ENCODE measurements at regions not wholly inside any gene's neighbourhood (a gene's known extent, or its start where the extent isn't known, plus 50 kb on each side); places are given as distances from the start of the nearest gene placed in this dataset.

- POLR2A ChIA-PET = no interaction called here
- H4K20me1 ChIP-seq (ENCODE audit: insufficient read depth) = no peaks in the 10 kb centered on the region
- CTCF ChIA-PET = no interaction called here
- TF ChIP-seq EP300 (IDR thresholded peaks at IDR 0.05; ENCODE audit: borderline replicate concordance in 1 of 2, low read depth in 1 of 2, low read length in 1 of 2) (no peak), FOXJ3 (CRISPR knock-in tag; IDR thresholded peaks at IDR 0.05) (no peak)
- TF ChIP-seq, protein P1, sequence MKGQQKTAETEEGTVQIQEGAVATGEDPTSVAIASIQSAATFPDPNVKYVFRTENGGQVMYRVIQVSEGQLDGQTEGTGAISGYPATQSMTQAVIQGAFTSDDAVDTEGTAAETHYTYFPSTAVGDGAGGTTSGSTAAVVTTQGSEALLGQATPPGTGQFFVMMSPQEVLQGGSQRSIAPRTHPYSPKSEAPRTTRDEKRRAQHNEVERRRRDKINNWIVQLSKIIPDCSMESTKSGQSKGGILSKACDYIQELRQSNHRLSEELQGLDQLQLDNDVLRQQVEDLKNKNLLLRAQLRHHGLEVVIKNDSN (IDR thresholded peaks at IDR 0.05; ENCODE audit: borderline replicate concordance, low read depth) = no peak
- peaks cover 0 to 29% of the 10 kb centered on the region in 2 experiments; a peak in 1 of 4 replicates for H3K4me1 ChIP-seq (ENCODE audit: control insufficient read depth in 1 of 2, insufficient read depth in 2 of 2, low read depth in 1 of 2, low read length in 1 of 2)
- no peak for DNase-seq
- H3K9me2 ChIP-seq = no peaks in the 10 kb centered on the region
- no peaks in the 10 kb centered on the region for H3K9me3 ChIP-seq
- no peak overlapping the region for H3K4me3 ChIP-seq (ENCODE audit: low read depth in 2 of 2, low read length in 1 of 2)
- no peaks in the 10 kb centered on the region for H3K27me3 ChIP-seq (ENCODE audit: insufficient read depth)
- H3K9ac ChIP-seq = no peak overlapping the region
- no peaks in the 10 kb centered on the region for H3K79me2 ChIP-seq (ENCODE audit: insufficient read depth)
- H3F3A ChIP-seq (replicated peaks; ENCODE audit: insufficient read depth) = no peaks in the 10 kb centered on the region
- no peak overlapping the region for H3K4me2 ChIP-seq
- H3K27ac ChIP-seq (ENCODE audit: low read depth in 2 of 2, low read length in 1 of 2) = no peak overlapping the region
- H2AFZ ChIP-seq (ENCODE audit: low read depth) = no peak overlapping the region
- no peaks in the 10 kb centered on the region for H3K36me3 ChIP-seq (replicated peaks in 1 of 2; ENCODE audit: control insufficient read depth in 1 of 2, insufficient read depth in 2 of 2, low read length in 1 of 2)
- WGBS (ENCODE audit: low lambda C conversion rate) = 100% methylated on average over 5 of the region's 13 CpGs
Measured at GRCh38 chr11:69377953-69378302, 84.0 kb downstream of the MYEOV start.

- Histone ChIP-seq H3K9ac (no peak overlapping the region), H3F3A (replicated peaks; ENCODE audit: insufficient read depth) (no peaks in the 10 kb centered on the region), H3K4me1 (ENCODE audit: control insufficient read depth in 1 of 2, insufficient read depth in 2 of 2, low read depth in 1 of 2, low read length in 1 of 2) (peaks cover 0 to 29% of the 10 kb centered on the region in 2 experiments; a peak in 1 of 4 replicates), H3K9me2 (no peaks in the 10 kb centered on the region), H3K36me3 (replicated peaks in 1 of 2; ENCODE audit: control insufficient read depth in 1 of 2, insufficient read depth in 2 of 2, low read length in 1 of 2) (no peaks in the 10 kb centered on the region), H2AFZ (ENCODE audit: low read depth) (no peak overlapping the region), H3K9me3 (no peaks in the 10 kb centered on the region), H3K4me2 (no peak overlapping the region), H4K20me1 (ENCODE audit: insufficient read depth) (no peaks in the 10 kb centered on the region), H3K27me3 (ENCODE audit: insufficient read depth) (no peaks in the 10 kb centered on the region), H3K79me2 (ENCODE audit: insufficient read depth) (no peaks in the 10 kb centered on the region), H3K27ac (ENCODE audit: low read depth in 2 of 2, low read length in 1 of 2) (no peak overlapping the region), H3K4me3 (ENCODE audit: low read depth in 2 of 2, low read length in 1 of 2) (no peak overlapping the region)
- TF ChIP-seq MXI1 (IDR thresholded peaks at IDR 0.05; ENCODE audit: low read depth, low read length) = no peak
- no peak for TF ChIP-seq ZBTB33 (IDR thresholded peaks at IDR 0.05; ENCODE audit: borderline replicate concordance, low read depth)
- TF ChIP-seq, protein P2, sequence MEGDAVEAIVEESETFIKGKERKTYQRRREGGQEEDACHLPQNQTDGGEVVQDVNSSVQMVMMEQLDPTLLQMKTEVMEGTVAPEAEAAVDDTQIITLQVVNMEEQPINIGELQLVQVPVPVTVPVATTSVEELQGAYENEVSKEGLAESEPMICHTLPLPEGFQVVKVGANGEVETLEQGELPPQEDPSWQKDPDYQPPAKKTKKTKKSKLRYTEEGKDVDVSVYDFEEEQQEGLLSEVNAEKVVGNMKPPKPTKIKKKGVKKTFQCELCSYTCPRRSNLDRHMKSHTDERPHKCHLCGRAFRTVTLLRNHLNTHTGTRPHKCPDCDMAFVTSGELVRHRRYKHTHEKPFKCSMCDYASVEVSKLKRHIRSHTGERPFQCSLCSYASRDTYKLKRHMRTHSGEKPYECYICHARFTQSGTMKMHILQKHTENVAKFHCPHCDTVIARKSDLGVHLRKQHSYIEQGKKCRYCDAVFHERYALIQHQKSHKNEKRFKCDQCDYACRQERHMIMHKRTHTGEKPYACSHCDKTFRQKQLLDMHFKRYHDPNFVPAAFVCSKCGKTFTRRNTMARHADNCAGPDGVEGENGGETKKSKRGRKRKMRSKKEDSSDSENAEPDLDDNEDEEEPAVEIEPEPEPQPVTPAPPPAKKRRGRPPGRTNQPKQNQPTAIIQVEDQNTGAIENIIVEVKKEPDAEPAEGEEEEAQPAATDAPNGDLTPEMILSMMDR (IDR thresholded peaks at IDR 0.05) = no peak
- TF ChIP-seq POLR2AphosphoS5 (IDR thresholded peaks at IDR 0.05; ENCODE audit: low read depth, low read length) = no peak
- TF ChIP-seq MEF2A (IDR thresholded peaks at IDR 0.05; ENCODE audit: borderline replicate concordance, low read depth) = no peak
- TF ChIP-seq JUND (IDR thresholded peaks at IDR 0.05) = no peak
- TF ChIP-seq CHD2 (IDR thresholded peaks at IDR 0.05; ENCODE audit: low read length, partially characterized antibody) = no peak
- TF ChIP-seq SMC3 (IDR thresholded peaks at IDR 0.05; ENCODE audit: low read depth, low read length) = no peak
- TF ChIP-seq RCOR1 (IDR thresholded peaks at IDR 0.05; ENCODE audit: low read length) = no peak
- TF ChIP-seq RFX5 (IDR thresholded peaks at IDR 0.05; ENCODE audit: low read length) = no peak
- TF ChIP-seq TAF1 (IDR thresholded peaks at IDR 0.05; ENCODE audit: borderline replicate concordance, low read depth, low read length) = no peak
- no peak for TF ChIP-seq FOSL2 (IDR thresholded peaks at IDR 0.05; ENCODE audit: borderline replicate concordance, low read depth)
- WGBS (ENCODE audit: low lambda C conversion rate) = 91% methylated on average over 16 of the region's 29 CpGs
- POLR2A ChIA-PET = no interaction called here
- CTCF ChIA-PET = interaction anchor here (3.5 kb wide), 1 partner anchor 265 kb away, joined by 18 read pairs; no protein-coding TSS in a partner anchor
- DNase-seq = no peak
Measured at GRCh38 chr11:69378303-69379141, 84.6 kb downstream of the MYEOV start.
